Stimulated activated naive CD8-positive, alpha-beta T cell treated with anti-CD3 and anti-CD28 coated beads, Interleukin-15, Interleukin-2, amounts not matched to agents 100 U/mL and 50 U/mL, for 24 hours (primary cell): ENCODE measurements at regions not wholly inside any gene's neighbourhood (a gene's known extent, or its start where the extent isn't known, plus 50 kb on each side); places are given as distances from the start of the nearest gene placed in this dataset.

Experiments used
- ATAC-seq: fragments of 150-1000 bp; cut with Tn5 transposase; one replicate; pipeline ENCODE4 v1.10.0; 2021
- DNase-seq: peaks from one replicate; pipeline ENCODE4 v3.0.0; 2021

DNA sequence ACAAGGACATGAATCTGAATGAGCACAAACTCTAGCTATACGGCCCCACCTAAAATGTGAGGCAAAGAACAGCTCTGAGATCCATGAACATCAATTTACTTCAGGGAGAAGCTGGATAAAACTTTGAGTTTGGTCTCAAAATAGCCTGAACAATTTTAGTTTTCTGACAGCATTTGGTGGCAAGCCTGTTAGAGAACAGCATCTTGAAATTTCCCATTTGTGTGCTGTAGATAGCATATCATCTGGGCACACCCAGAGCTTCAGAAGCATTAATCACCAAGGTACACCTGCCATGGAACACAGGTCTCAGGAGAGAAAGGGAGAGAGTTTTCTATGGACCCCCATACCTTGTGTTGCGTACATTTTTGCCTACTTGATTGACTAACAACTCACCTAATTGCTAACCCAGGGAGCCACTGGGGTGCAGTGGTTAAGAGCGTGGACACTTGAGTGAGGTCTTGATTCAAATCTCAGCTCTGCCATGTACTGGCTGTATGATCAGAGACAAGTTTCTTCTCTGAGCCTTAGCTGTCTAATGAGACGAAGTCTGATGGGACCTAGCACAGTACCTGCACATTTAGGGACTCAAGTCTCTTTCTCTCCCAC lies 264.9 kb downstream of the PIK3R1 start:
- DNase-seq: no peak
- no peak for ATAC-seq

DNA sequence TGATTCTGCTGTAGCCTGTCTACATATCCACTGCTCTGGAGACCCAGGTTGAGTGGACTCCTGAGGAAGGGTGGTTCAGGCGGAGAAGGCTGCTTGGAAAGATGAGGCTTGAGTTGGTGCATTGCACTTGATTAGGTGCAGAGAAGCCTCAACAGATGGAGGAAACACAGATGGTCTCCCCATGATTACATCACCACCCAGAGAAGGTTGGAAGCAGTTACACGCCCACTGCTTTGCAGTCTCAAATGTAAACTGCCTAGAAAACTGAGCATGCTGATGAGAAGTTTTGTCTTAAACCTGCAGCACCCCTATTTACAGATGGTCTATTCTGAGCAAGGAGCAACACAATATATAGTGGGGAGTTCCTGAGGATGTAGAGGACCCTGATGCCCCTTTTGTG lies 266.6 kb downstream of the PIK3R1 start:
- ATAC-seq (no peak), DNase-seq (no peak)

DNA sequence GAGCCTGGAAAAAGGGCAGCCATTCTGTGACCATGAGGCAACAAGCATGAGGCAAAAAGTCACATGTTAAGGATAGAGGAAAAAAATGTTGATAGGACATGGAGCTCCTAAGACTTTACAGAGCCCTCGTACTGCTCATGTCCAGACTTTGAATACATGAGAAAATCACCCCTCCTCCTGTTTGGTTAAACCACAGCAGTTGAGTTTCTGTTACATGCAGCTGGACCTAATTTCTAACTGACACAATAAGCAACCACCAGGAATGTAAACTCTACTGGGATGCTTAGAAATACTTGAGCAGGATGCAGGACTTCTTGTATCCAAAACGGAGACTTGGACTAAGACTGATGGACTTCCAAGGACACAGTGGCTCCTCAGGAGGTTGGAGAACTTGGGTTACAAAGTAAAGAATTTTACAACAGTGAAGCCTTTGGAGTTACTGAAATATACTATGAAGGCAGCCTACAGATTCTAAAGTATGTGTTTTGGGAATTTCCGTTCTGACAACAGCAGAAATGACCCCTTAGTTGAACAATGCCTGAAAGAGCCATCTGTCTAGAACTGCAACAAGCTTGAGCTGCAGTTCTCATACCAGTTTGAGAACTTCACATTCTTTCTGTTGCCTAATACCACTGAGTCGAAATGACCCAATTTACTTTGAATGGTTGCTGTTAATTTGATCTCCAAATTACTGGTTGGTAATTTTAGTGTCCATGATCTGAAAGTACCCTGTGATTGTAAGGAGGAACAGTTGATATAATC lies 268.9 kb downstream of the PIK3R1 start:
- DNase-seq (no peak), ATAC-seq (no peak)

DNA sequence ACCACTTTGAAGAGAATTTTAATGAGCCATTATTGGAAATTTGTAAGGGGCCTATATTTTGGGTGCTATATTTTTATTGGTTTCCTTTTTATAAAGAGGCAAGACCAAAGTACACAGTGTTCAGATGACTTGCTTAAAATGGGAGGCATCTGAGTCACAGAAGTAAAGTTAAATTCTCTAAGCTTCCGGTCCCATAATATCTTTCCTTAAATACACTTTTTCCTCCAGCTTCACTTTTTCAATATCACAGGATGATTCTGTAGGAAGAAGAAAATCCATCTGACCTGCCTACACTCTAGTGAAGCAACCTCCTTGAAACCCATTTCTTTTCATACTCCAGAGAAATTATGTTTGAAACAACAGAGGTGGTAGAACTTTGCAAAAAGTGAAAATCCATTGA lies 274.0 kb downstream of the PIK3R1 start:
- ATAC-seq (no peak), DNase-seq (no peak)

DNA sequence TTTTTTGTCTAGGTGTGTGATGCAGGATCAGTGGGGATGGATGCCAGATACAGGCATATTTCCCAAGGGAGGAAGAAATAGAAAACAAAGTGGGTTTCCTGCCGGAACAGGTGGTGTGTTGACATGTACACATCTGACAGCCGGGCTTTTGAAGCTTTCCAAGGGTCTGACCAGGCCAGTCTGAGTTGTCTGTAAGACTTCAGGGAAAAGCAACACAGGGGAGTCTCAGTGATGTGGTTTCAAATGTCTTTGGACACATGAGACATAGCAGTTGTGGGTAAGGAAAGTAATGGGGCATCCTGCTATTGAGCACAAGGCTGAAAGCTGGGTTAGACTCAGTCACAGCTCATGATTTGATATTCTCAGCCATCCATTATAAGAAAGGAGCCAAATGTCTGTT lies 274.9 kb downstream of the PIK3R1 start:
- no peak for ATAC-seq
- DNase-seq: no peak

DNA sequence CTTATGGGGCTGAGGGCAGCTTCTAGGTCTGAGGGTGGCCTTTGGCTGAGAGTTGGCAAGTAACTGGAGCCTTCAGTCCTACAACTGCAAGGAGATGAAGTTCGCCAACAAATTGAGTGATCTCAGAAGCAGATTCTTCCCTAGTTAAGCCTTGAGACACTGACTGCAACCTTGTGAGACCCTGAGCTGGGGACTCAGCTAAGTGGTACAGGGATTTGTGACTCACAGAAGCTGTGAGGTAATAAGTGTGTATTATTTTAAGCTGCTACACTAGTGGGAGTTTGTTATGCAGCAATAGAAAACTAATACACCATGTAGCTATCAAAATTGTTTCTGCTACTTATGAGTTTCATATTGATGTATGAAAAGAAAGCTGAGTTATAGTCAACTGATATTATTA lies 279.2 kb downstream of the PIK3R1 start:
- no peak for DNase-seq
- no peak for ATAC-seq

DNA sequence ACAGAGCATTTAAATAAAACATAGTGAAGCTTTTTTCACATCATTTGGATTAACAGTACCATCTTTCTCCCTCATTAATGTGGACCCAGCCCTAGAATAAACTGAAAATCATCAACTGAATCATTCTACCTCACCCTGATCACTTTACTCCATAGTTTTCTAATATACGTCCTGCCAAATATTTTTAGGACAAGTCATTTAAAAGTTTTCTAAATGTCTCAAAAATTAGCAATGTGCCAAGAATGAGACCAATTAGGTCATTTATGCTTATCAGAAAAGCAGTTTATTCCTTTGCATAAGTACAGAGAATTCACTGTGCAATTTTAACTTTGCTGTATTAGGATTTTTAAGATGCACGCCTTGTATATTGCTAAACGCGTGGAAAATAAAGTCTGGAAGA lies 284.4 kb downstream of the PIK3R1 start:
- no peak for ATAC-seq
- no peak for DNase-seq

DNA sequence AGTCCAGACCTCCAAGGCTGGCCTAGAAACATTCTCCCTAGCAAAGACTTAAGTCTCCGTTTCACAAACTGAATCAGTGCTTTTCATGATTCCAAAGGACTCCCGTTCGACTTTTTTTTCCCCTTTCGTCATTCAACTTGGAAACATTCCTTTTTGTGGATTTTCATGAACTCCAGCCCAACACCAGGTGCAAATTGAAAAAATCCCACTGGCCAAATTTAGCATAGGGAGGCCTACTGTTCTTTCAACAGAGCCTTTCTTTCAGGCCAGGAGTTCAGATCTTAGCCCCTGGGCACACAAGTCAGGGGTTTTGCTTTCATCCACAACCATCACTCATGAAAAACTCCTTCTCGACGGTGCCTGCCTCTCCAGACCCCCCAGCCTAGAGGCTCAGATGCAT lies 285.3 kb downstream of the PIK3R1 start:
- ATAC-seq (no peak), DNase-seq (no peak)

DNA sequence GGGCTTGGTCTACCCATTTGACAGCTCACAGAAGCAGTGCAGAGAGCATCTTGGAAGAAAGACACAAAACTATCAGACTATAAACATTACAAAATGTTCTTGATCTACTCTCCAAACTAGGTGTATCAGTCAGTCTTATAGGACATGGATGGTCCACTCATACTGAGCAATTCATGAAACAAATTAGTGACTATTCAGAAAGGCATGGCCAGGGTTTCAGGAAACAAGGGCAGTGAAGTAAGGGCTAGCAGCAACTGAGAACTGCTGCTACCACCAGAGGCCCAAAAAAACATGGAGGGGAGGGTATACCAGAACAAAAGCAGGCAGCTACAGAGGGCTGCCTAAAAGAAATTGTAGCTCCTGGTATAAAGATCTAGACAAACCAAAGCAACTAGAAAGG lies 287.0 kb downstream of the PIK3R1 start:
- DNase-seq: no peak
- no peak for ATAC-seq

DNA sequence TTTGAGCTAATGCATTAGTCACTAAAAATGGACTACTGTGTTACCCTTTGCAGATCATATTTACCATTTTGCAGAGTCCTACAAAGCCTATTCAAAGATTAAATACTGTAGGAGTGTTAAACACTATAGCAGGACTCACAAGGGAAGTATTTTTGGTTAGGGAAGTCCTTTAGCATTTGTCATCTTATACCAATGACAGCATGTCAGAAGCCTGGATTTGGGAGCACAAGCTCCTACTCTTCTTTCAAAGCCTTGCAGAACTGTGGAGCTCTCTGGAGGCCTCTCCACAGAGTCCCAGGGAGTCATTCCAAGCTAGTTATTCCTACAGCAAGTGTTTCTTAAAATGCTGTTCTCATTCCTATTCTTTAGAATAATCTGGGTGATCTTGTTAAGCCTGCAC lies 288.8 kb downstream of the PIK3R1 start:
- ATAC-seq (no peak), DNase-seq (no peak)

DNA sequence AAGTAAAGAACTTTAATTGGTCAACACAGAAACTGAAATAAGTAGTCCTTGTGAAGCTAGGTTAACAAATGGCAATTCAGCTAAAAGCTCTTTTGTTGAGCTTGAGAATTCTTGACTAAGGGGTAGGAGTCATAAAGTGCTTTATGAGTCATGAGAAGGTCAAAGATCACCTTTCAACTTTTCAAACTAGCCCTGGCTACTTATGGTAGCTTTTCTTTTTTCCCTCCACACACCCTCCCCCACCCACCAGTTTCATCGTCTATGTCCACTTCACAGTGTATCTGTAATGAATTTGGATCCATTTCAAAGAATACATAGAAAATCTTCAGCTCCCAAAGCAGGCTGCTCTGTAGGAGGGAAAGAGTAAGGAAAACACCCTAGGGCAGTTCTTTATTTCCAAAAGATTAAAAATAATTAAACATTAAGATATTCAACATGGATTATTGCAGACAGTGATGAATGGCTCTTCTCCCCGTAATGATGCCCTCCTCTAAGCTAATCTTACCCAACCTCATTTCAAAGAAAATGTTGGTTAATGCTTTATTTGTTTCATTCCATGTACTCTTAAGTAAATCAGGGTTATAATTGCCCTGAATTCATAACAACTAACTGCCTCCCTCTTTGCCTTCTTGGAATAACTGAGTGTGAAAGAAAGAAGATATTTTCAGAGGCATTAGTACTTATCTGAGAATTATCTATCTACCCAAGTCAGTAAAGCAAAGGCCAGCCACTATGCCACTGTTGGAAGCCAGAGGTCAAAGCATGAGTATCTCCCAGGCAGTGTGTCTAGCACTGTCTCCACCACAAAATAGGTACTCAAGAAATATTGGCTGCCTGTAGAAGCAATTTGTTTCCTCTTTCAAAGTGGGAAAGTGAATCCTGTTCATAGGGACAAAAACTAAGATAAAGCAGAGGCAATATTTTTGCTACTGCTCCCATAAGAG lies 290.6 kb downstream of the PIK3R1 start:
- DNase-seq (no peak), ATAC-seq (no peak)

DNA sequence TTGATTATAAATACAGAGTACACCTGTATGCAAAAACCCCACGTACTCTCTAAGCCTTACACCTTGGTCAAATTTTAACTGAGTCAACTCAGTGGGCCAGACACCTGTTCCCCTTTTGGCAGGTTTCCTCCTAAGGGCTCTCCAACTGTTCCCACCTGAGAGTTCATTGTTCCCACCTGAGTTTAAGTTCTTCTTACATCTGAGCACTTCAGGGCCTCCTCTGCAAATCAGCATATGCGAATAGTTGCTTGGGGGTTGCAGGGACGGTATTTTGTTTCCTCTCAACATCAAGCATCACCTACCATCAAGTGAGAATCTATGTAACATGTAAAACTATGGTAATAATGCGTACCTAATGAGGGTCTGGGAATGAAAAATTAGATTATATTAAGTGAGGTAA lies 300.0 kb downstream of the PIK3R1 start:
- ATAC-seq: no peak

DNA sequence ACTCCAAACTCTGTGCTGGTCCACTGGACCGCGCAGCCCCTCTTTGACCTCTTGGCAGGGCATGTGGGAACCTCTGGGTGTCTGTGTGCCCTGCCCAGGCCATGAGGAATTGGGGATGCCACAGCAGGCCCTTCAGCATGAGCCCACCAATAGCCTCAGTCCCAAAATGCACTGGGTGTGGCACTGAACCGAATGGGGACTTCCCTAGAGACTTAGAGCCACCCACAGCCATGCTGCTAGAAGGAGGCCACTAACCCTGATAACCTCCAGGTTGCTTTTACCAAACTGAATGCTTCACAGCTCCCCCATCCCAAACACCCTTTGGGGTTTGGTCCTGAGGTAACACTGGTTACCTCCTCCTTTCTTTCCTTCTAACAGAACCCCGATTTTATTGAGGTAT lies 302.7 kb downstream of the PIK3R1 start:
- ATAC-seq: no peak
- no peak for DNase-seq

More for the DNA sequence above, 300.0 kb downstream of the PIK3R1 start:
- no peak for DNase-seq

DNA sequence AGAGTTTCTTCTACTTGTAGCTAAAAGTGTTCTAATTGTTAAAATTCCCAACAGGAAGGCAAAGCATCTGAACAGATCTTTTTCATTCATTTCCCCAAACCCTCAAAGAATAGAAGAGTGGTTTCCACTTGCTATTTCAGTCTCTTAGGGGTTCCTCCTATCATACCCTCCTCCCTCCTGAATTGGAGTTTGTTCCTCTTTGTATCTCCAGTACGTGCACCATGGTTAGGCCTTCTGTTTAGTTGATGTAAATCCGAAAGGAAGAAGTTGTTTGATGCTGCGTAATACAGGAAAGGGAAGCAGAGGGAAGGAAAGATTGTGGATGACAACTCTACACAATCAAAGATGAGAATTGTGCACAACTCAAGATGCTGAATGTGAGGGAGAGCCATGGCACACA lies 303.6 kb downstream of the PIK3R1 start:
- ATAC-seq (no peak), DNase-seq (no peak)

DNA sequence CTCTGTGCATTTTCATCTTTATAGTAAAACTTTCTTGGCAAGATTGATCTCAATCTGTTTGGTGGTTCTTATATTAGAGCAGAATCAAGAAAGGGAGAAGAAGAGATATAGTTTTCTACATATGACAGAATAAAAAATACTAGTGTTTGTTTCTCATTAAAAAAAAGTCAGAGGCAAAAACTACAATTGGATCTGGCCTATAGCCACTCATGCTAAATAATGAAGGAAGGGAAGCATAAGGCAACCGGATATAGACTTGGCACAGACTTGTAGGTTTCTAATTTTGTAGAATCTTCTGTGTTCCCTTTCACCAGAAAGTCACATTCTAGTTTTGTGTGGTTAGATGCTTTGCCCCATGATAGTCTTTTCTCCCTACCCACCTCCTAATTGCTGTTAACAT lies 306.2 kb downstream of the PIK3R1 start:
- DNase-seq (no peak), ATAC-seq (no peak)

DNA sequence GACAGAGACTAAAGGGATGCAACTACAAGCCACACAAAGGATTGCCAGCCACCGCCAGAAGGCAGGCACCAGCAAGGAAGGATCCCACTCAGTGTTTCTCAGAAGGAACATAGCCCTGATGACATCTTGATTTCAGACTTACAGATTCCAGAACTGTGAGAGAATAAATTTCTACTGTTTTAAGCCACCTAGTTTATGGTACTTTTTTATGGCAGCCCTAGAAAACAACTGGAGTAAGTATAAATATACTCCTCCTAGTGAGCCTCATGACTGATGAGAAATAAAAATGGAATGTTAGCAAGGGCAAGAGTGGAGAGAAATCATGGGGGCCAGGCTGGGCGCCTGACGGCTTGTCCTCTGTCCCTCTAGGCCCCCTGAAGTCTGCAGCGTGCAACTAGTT lies 307.3 kb downstream of the PIK3R1 start:
- no peak for ATAC-seq
- no peak for DNase-seq

DNA sequence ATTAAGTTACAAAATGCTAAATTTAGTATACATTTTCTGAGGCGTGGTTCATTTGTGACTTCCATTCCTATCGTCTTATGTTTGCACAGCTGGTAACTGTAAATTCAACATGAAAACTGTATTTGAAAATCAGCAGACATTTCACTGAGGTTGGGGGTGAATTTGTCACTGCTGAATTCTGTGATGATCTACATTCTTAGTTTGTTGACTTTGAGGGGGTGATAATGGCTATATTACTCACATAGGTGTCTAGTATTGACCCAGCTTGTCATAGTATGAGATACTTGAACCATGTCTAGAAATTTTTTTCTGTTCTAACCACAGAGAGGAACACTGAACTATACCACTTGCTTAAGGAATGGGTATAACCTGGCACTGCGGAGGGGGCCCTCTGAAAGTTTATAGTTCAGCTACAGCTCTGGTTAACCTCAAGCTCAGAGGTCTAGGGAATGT lies 313.3 kb downstream of the PIK3R1 start:
- peak; percentile 59 for ATAC-seq
- DNase-seq: no peak

DNA sequence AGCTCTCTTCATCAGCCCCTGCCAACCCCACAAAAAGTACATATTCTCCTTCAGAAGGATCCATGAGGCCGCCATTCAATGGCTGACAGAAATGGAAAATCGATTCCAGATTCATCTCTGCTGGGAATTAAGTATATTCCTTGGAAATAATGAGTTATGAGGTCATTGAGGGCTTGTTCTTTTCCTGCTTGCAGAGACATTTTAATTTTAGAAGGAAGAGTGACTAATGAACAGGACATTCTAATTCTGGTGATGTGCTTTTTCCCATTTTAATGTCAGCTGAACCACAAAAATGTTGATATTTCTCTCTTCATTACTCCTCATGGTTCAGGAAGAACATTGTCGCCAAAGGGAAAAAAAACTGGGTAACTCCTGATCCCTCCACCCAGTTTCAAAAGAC lies 314.0 kb downstream of the PIK3R1 start:
- no peak for DNase-seq
- ATAC-seq: no peak

DNA sequence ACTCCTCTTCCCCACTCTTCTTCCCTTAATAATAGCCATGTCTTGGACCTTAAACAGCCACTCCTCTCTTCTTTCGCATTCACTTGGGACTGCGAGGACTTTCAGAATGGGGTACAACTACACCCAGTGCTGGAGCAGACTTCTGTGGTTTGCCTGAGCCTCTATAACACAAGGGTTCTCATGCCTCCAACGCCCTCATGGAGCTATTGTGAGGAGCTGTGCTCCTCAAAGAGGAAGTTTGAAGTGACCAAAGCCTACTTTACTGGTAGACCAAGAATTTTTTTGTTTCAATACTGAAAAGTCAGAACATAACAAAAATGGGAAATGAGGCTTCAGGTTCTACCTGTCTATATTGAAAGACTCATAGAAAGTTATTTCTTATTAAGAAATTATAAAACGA lies 316.4 kb downstream of the PIK3R1 start:
- ATAC-seq (no peak), DNase-seq (no peak)

DNA sequence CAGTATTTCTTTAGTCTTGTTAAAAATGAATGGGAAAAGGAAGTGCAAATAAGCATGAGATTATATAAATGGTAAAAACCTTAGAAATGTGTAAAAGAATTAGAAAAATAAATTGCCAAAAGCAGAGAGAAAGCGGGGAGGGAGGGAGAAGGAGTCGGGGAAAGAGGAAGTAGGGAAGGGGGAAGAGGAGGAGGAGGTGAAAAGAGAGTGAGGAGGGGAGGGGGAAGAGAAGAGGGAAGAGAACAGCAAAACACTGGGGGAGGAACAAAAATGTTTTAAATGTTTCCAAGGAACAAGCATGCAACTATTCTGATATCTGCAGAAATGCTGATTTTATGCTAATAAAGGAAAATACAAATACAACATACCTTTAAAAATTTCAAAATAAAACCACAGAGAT lies 317.5 kb downstream of the PIK3R1 start:
- DNase-seq (no peak), ATAC-seq (no peak)

DNA sequence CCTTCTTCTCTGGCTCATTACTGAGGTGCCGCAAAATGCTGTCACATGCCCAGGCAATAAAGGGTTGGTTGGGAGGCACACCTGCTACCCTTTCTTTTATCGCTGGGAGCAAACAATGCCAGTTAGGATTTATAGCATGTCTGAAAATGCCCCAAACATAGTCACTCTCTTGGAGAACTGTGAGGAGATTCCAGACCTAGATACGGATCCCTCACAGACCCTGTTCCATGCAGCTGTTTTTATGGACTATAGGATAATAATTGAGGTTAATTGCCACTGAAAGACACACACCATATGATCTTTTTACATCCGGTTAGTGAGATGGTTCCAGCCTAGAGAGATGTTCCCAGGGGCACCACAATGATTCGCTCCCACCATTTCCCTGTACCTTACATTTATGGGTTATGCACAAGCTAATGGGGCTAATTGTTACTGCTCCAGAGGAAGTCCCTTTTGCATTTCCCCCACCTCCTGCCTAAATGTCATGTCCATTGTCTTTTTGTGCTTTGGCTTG lies 318.1 kb downstream of the PIK3R1 start:
- DNase-seq: no peak
- no peak for ATAC-seq

DNA sequence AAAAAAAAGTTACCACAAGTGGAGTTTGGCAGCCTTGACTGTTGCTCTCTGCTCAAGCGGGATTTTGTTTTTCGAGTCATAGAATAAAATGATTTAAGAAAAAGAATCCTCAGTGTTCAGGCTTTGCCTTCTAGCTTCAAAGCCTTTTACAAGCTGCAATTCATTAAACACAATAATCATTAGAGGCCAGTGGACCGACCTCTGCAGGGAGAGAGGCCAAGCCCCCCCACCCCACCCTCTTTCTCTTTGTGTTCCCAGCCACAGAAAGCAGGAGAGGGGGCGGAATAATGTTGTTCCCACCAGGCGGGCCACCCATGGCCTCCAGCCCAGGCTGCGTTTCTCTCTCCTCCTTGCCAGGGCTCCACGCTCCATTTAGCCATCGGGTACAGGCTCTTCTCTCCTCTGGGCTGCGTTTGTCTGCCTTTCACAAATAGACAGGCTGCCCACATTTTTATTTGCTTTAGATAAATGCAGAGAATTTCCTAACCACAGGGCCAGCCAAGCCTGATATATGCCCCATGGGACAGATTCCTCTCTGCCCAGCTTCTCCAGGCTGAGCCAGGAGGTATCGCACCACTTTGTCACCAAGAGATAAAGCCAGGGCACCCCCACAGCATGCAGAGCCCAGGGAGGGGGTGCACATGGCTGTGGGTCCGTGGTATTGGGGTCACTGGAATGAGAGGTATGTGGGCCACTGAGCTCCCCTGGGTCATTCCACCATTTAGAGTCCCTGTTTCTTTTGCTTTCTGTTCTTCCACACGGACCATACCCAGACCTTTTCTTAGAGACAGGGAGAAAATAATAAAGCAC lies 318.8 kb downstream of the PIK3R1 start:
- DNase-seq (no peak), ATAC-seq (no peak)
